IPS-18c (cell line): ENCODE measurements at regions not wholly inside any gene's neighbourhood (a gene's known extent, or its start where the extent isn't known, plus 50 kb on each side); places are given as distances from the start of the nearest gene placed in this dataset.
"Not testable (repeated sequence)": the region's sequence is repeated elsewhere in the genome, so short reads cannot be mapped to it uniquely, and the experiment has no call there.

ENCODE experiments used
- H3K4me3 ChIP-seq: 2 replicates; pipeline ENCODE4 v1.7.0; 2013; ENCODE audit warnings: low read depth, mild to moderate bottlenecking, low read length, moderate library complexity; ENCODE audit not compliant: insufficient read depth
- H3K9me3 ChIP-seq: one replicate; pipeline ENCODE4 v1.6.1; 2013; ENCODE audit warnings: mild to moderate bottlenecking, low read length, moderate library complexity; ENCODE audit not compliant: control insufficient read depth, insufficient read depth

- H3K9me3 ChIP-seq = no peaks in the 10 kb centered on the region
Observed at GRCh38 chr7:142482891-142483658, 225.2 kb upstream of the PRSS58 start.

GRCh38 chr7:142481548-142481947, 223.7 kb upstream of the PRSS58 start:
- no peaks in the 10 kb centered on the region for H3K9me3 ChIP-seq
- H3K4me3 ChIP-seq = no peak overlapping the region

More at GRCh38 chr7:142482891-142483658, 225.2 kb upstream of the PRSS58 start:
- H3K4me3 ChIP-seq = no peak overlapping the region

- no peaks in the 10 kb centered on the region for H3K9me3 ChIP-seq
- no peak overlapping the region for H3K4me3 ChIP-seq
Observed at GRCh38 chr7:142478479-142479220, 220.8 kb upstream of the PRSS58 start.

GRCh38 chr7:142477801-142478200, 219.9 kb upstream of the PRSS58 start:
- H3K4me3 ChIP-seq, H3K9me3 ChIP-seq: not testable (repeated sequence)

- Histone ChIP-seq H3K9me3 (no peaks in the 10 kb centered on the region), H3K4me3 (no peak overlapping the region)
Observed at GRCh38 chr7:142477079-142477651, 219.3 kb upstream of the PRSS58 start.

- no peak overlapping the region for H3K4me3 ChIP-seq
- H3K9me3 ChIP-seq = no peaks in the 10 kb centered on the region
Observed at GRCh38 chr7:142476077-142476476, 218.2 kb upstream of the PRSS58 start.

GRCh38 chr7:142471820-142472219, 214.0 kb upstream of the PRSS58 start:
- Histone ChIP-seq H3K9me3 (no peaks in the 10 kb centered on the region), H3K4me3 (no peak overlapping the region)

- Histone ChIP-seq H3K4me3 (no peak overlapping the region), H3K9me3 (no peaks in the 10 kb centered on the region)
Observed at GRCh38 chr7:142470544-142470830, 212.6 kb upstream of the PRSS58 start.

GRCh38 chr7:142469696-142470543, 212.1 kb upstream of the PRSS58 start:
- Histone ChIP-seq H3K9me3 (no peaks in the 10 kb centered on the region), H3K4me3 (no peak overlapping the region)

- H3K4me3 ChIP-seq = no peak overlapping the region
Observed at GRCh38 chr7:142468871-142469665, 211.2 kb upstream of the PRSS58 start.

GRCh38 chr7:142467056-142467655, 209.3 kb upstream of the PRSS58 start:
- H3K4me3 ChIP-seq, H3K9me3 ChIP-seq: not testable (repeated sequence)

More at GRCh38 chr7:142468871-142469665, 211.2 kb upstream of the PRSS58 start:
- no peaks in the 10 kb centered on the region for H3K9me3 ChIP-seq

- Histone ChIP-seq H3K9me3 (no peaks in the 10 kb centered on the region), H3K4me3 (no peak overlapping the region)
Observed at GRCh38 chr7:142463401-142463850, 205.6 kb upstream of the PRSS58 start.

- Histone ChIP-seq H3K4me3 (no peak overlapping the region), H3K9me3 (no peaks in the 10 kb centered on the region)
Observed at GRCh38 chr7:142461437-142461836, 203.6 kb upstream of the PRSS58 start.

- no peaks in the 10 kb centered on the region for H3K9me3 ChIP-seq
Observed at GRCh38 chr7:142460402-142461117, 202.7 kb upstream of the PRSS58 start.

GRCh38 chr7:142459551-142459963, 201.7 kb upstream of the PRSS58 start:
- H3K4me3 ChIP-seq = no peak overlapping the region
- no peaks in the 10 kb centered on the region for H3K9me3 ChIP-seq

More at GRCh38 chr7:142460402-142461117, 202.7 kb upstream of the PRSS58 start:
- no peak overlapping the region for H3K4me3 ChIP-seq
